HG03469 (cell line): ENCODE measurements at regions not wholly inside any gene's neighbourhood (a gene's known extent, or its start where the extent isn't known, plus 50 kb on each side); places are given as distances from the start of the nearest gene placed in this dataset.
A peak's percentile ranks its signal among the peaks of the same experiment; 100 is the strongest.
"Not testable (repeated sequence)": the region's sequence is repeated elsewhere in the genome, so short reads cannot be mapped to it uniquely, and the experiment has no call there.

Experiments used
- ATAC-seq: cut with Tn5 transposase; IDR thresholded peaks from one replicate; pipeline ENCODE4 v1.9.1; 2021; ENCODE audit warnings: mild to moderate bottlenecking, moderate library complexity, moderate number of reproducible peaks; ENCODE audit not compliant: unreplicated experiment

DNA sequence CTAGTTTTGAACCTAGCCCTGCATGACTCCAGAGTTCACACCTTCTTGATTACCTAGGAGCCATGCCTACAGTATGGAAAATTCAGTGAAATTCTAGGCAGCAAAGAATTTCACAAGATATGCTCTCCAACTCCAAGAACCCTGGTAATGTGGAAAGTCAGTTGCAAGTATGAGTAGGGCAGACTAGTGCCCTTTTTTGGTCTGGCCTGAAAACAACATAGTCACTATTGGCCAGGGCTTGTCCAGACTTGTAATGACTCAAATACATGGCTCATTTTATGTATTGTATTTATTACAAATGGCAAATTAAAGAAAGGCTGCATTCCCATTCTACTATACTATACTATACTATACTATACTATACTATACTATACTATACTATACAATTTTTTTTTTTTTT lies 160.4 kb downstream of the ESM1 start:
- ATAC-seq: no peak

- no peak for ATAC-seq
Measured at GRCh38 chr5:54823006-54823405, 162.4 kb downstream of the ESM1 start.

DNA sequence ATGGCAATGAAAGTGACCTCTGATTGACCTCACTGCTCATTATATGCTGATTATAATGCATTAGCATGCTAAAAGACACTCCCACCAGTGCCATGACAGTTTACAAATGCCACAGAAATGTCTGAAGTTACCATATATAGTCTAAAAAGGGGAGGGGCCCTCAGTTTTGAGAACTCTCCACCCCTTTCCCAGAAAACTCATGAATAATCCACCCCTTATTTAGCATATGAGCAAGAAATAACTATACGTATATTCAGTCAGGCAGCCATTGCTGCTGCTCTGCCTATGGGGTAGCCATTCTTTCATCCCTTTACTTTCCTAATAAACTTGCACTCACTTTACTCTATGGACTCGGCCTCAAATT lies 163.1 kb downstream of the ESM1 start:
- ATAC-seq: no peak

DNA sequence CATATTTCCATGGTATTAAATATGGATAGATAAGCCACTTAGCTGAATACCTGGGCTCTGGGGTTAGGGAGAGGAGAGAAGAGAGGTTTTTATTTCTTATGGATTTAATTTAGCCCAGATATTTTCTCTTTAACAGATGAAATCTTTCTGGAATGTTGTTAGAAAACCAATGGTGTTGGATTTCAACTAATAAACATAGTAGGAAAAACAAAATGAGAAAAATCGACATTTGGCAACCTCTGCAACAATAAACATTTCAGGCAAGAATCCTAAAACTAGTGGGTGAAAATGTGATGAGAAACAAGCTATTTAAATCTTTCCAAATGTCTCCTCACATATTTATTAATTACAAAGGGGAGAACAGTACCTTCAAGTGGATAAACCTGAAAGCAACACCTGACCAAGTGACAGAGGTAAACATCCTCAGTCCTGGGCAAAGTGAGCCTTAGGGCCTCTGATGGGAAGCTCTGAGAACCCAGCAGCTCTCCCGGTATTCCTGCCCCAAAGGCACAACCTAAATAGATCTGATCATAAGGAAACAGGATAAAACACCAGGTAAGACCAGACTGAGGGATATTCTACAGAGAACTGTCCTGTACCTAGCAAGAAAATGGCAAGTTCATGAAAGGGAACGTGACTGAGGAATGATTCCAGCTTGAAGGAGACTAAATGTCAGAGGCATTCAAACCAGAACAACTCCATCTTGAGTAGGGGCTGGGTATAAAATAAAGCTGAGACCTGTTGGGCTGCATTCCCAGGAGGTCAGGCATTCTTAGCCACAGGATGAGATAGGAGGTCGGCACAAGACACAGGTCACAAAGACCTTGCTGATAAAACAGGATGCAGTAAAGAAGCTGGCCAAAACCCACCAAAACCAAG lies 163.7 kb downstream of the ESM1 start:
- ATAC-seq: no peak

DNA sequence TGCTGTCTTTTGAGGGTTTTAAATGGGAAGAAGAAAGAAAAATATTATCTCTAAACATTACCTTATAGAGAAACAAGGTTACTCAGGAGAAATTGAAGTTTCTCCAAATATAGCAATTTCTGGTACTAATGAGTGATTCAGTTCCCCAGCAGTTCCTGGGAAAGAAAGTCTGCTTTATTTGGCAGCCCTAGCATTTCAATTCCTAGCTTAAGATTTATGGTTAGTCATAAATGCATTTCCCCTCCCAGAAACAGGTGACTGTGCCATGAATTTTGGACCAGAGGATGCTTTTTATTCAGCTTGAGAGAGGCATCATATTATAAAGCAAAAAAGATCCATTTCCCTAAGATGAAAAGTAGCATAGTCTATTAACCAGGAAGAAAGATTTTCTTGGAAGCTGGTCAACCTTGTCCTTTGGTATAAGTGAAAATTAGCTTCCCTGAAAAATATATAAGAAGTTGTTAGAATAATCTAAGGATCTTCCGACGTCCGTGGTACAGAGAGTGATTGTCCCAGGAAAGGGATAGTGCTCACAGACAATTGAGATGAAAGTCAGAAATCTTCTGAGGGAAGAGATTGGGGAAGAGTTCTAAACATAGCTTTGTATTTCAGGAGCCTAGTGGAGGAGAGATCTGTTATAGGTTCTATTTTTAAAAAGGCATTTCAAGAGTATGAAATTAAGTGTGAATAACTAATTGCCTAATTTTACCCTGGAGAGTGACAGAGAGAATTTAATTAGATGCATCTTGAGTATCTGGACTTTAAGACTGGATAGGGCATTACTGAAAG lies 164.9 kb downstream of the ESM1 start:
- ATAC-seq: no peak

- ATAC-seq: no peak
Measured at GRCh38 chr5:54807421-54807820, 178.0 kb downstream of the ESM1 start.

GRCh38 chr5:54804521-54804920 lies 180.9 kb downstream of the ESM1 start:
- ATAC-seq: no peak

GRCh38 chr5:54804086-54804485 lies 181.3 kb downstream of the ESM1 start:
- ATAC-seq: no peak

DNA sequence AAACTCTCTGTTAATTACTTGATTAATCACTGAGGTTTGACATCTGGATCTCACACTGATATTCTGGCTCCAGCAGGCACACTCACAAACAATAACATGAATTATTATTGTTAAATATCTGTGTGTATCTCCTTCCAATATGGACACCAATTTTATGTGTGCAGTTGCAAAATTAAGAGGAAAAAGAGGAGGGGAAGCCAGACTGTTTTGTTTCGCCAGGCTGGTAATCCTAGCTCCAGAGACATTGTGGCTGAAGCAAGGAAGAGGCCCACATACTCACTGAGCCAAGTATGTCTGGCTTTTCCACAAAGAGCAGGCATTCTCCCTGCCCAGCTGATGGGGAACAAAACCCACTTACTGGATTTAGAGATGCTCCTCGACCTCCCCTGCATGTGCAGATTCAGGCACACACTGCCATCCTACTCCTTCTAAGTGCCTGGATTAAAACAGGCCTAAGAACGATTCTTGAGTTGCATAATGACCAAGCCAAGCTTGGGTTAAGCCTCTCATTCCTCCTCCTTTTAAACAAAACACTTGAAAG lies 181.9 kb downstream of the ESM1 start:
- ATAC-seq: no peak

GRCh38 chr5:54799645-54800044 lies 185.7 kb downstream of the ESM1 start:
- peak; percentile 58 for ATAC-seq

- ATAC-seq: no peak
Measured at GRCh38 chr5:54795777-54796176, 189.6 kb downstream of the ESM1 start.

GRCh38 chr5:54795284-54795683 lies 190.1 kb downstream of the ESM1 start:
- no peak for ATAC-seq

DNA sequence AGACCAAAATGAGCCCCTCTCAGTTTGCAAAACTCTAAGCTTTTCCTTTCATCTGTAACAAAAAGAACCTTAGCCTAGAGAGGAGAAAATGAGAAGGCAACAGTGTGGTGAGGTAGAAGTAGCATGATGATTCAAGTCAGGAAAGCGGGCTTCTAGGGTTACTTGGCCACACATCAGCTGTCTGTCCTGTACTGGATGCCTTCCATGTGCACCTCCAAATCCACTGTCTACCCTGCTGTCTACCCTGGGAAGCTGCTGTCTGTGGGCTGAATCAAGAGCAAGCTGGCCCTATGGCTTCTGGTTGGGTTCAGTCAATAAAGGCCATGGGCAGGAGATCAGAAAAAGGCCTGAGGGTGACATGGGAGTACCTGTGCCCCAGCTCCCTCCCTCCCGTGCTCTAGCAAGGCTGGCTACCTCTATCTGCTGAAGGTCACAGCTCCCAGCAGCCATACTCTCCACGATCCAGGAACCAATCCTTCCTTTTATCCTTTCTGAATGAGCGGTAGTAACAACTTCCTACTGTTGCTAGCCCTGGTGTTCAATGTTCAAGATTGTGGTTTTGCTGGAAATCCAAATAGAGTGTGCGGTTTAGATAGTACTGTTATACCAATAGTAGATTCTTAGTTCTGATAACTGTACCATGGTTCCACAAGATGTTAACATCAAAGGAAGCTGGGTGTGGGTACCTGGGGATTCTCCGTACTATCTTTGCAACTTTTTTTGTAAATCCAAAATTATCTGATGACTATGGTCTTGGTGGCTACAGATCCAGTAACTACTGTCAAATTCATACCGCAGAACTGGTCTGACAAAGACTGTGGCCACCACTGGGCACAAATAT lies 191.0 kb downstream of the ESM1 start:
- ATAC-seq: no peak

- no peak for ATAC-seq
Measured at GRCh38 chr5:54793468-54794134, 191.8 kb downstream of the ESM1 start.

GRCh38 chr5:54792611-54793404 lies 192.6 kb downstream of the ESM1 start:
- ATAC-seq: no peak

DNA sequence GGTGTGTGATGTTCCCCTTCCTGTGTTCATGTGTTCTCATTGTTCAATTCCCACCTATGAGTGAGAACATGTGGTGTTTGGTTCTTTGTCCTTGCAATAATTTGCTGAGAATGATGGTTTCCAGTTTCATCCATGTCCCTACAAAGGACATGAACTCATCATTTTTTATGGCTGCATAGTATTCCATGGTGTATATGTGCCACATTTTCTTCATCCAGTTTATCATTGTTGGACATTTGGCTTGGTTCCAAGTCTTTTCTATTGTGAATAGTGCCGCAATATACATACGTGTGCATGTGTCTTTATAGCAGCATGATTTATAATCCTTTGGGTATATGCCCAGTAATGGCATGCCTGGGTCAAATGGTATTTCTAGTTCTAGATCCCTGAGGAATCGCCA lies 197.5 kb downstream of the ESM1 start:
- ATAC-seq: not testable (repeated sequence)

GRCh38 chr5:54785729-54786591 lies 199.4 kb downstream of the ESM1 start:
- peak; percentile 69 for ATAC-seq

DNA sequence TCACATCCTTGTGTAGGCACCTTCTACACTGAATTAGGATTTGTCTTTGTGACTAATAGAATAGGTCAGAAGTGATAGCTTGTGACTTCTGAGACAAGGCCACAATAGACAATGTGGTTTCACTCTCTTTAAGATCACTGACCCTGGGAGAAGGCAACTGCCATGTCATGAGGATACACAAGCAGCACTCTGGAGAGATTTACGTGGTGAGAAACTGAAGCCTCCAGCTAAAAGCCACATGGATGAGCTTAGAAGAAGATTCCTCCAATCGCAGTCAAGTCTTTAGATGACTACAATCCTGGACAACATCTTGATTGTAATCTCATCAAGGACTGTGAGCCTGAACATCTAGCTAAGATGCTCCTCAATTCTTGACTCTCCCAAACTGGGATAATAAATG lies 206.6 kb downstream of the ESM1 start:
- no peak for ATAC-seq

DNA sequence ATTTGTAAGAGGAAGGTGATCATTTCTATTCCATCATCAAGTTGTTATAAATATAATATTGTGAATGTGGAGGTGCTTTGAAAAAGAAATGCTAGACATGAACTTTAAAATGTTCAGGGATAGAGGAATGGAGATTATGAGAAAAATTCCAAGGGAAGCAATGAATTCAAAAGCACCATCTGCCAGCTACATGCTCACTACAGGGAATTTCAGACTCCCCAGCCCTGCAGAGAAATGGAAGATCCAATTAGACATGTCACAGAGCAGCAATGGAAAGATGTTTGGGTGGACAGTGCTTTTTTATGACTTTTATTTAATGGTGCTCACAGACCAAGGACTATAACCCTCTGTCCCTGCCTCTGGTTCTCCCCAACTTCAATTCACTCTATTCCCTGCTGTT lies 209.7 kb downstream of the ESM1 start:
- no peak for ATAC-seq
